GM23338 (cell line): ENCODE measurements at regions not wholly inside any gene's neighbourhood (a gene's known extent, or its start where the extent isn't known, plus 50 kb on each side); places are given as distances from the start of the nearest gene placed in this dataset.

Experiments
- ATAC-seq: fragments of 200-7000 bp; cut with Tn5 transposase; 3 replicates; pipeline ENCODE4 v1.9.1; 2020
- DNase-seq: peaks from one replicate; pipeline ENCODE4 v3.0.0-alpha.2; 2015; ENCODE audit warnings: low spot score
- H2AFZ ChIP-seq: fragments of 200-600 bp; sonication (generic); 2 replicates; pipeline ENCODE4 v1.8.0; 2016; ENCODE audit warnings: antibody characterized with exemption, mild to moderate bottlenecking, moderate library complexity
- H3F3A ChIP-seq: fragments of 200-600 bp; sonication (generic); replicated peaks from 2 replicates; pipeline ENCODE4 v1.8.0; 2017; ENCODE audit warnings: antibody characterized with exemption, mixed run types, low read depth
- H3K27ac ChIP-seq: fragments of 200-600 bp; sonication (generic); 2 replicates; pipeline ENCODE4 v1.6.1; 2016; ENCODE audit warnings: low read depth
- H3K27me3 ChIP-seq: fragments of 200-600 bp; sonication (generic); 2 replicates; pipeline ENCODE4 v1.8.0; 2016; ENCODE audit warnings: mild to moderate bottlenecking, mixed run types, moderate library complexity; ENCODE audit not compliant: insufficient read depth
- H3K36me3 ChIP-seq: fragments of 200-600 bp; sonication (generic); 2 replicates; pipeline ENCODE4 v1.8.0; 2016; ENCODE audit warnings: mild to moderate bottlenecking; ENCODE audit not compliant: insufficient read depth
- H3K4me1 ChIP-seq: fragments of 200-600 bp; sonication (generic); 2 replicates; pipeline ENCODE4 v1.8.0; 2016; ENCODE audit warnings: mild to moderate bottlenecking, moderate library complexity; ENCODE audit not compliant: insufficient read depth
- H3K4me2 ChIP-seq: fragments of 200-600 bp; sonication (generic); 2 replicates; pipeline ENCODE4 v1.7.1; 2017; ENCODE audit warnings: mixed run types
- H3K4me3 ChIP-seq: fragments of 200-600 bp; sonication (generic); 2 replicates; pipeline ENCODE4 v1.6.1; 2016; ENCODE audit warnings: mixed run types
- H3K79me2 ChIP-seq: fragments of 200-600 bp; sonication (generic); replicated peaks from 2 replicates; pipeline ENCODE4 v1.8.0; 2017; ENCODE audit warnings: mild to moderate bottlenecking; ENCODE audit not compliant: insufficient read depth
- H3K9me2 ChIP-seq: fragments of 200-600 bp; sonication (generic); 2 replicates; pipeline ENCODE4 v1.8.0; 2017; ENCODE audit not compliant: insufficient read depth
- H4K20me1 ChIP-seq: fragments of 200-600 bp; sonication (generic); replicated peaks from 2 replicates; pipeline ENCODE4 v1.8.0; 2017; ENCODE audit warnings: mild to moderate bottlenecking; ENCODE audit not compliant: insufficient read depth
- H3K27ac Mint-ChIP-seq: 2 replicates; pipeline ENCODE4 v1.8.0; 2020; ENCODE audit warnings: inconsistent platforms, mild to moderate bottlenecking, moderate library complexity, mixed read lengths
- H3K27me3 Mint-ChIP-seq: 3 replicates; pipeline ENCODE4 v1.8.0; 2022; ENCODE audit warnings: low read depth, mild to moderate bottlenecking, moderate library complexity, mixed read lengths, inconsistent platforms; ENCODE audit not compliant: insufficient read depth, poor library complexity
- H3K36me3 Mint-ChIP-seq: 3 replicates; pipeline ENCODE4 v1.8.0; 2021; ENCODE audit warnings: low read depth, mild to moderate bottlenecking, inconsistent platforms, moderate library complexity, mixed read lengths
- H3K4me1 Mint-ChIP-seq: 3 replicates; pipeline ENCODE4 v1.8.0; 2020; ENCODE audit warnings: mild to moderate bottlenecking, inconsistent platforms, mixed read lengths
- H3K4me3 Mint-ChIP-seq: 3 replicates; pipeline ENCODE4 v1.8.0; 2021; ENCODE audit warnings: moderate library complexity, mild to moderate bottlenecking, inconsistent platforms, mixed read lengths
- H3K9me3 Mint-ChIP-seq: 3 replicates; pipeline ENCODE4 v1.8.0; 2020; ENCODE audit warnings: moderate library complexity, mild to moderate bottlenecking, inconsistent platforms, mixed read lengths
- EZH2 ChIP-seq: fragments of 200-600 bp; sonication (generic); IDR thresholded peaks from one replicate; pipeline ENCODE4 v1.8.0; 2017; ENCODE audit warnings: antibody characterized with exemption, mild to moderate bottlenecking, low read depth; ENCODE audit not compliant: unreplicated experiment
- POLR2AphosphoS5 ChIP-seq: IDR thresholded peaks from 2 replicates; pipeline ENCODE4 v1.6.1; 2016; ENCODE audit warnings: antibody characterized with exemption, low read depth
- STAT1 ChIP-seq: IDR thresholded peaks from one replicate; pipeline ENCODE4 v1.6.1; 2016; ENCODE audit warnings: antibody characterized with exemption; ENCODE audit not compliant: unreplicated experiment
- ZNF462 ChIP-seq: fragments of 250-450 bp; sonication (Bioruptor Pico); IDR thresholded peaks from 2 replicates; pipeline ENCODE4 v1.5.0; 2020; ENCODE audit warnings: mild to moderate bottlenecking, moderate library complexity

DNA sequence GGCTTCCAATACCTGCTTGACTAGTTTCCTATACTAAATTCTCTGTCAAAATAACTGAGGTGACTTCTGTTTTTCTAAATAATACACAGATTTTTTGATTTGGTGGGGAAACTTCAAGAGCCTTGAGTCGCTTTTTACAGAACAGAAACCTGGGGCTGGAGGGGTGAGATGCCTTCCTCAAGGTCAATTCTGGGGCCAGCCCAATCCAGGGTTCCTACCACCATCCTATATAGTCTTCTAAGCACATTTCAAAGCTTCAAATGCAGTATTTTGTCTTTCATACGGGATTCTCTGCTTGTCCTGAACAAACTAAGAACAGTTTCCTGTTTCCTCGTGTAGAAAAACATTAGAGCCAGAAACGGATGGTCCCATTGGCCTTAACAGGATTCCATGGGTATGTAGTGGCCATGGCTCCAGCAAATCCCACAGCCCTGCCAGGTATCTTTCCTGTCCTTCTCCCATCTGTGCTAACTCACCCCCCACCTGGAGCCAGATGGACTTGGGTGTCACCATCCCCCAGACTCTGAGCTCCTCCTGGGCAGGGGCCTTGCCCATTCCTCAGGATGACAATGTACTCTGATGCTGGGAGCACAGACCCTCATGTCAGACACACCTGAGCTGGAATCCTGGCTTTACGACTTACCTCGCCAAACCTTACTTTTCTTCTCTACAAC is 146.9 kb downstream of the KLF13 start:
- Histone ChIP-seq H3K27ac (no peak overlapping the region), H2AFZ (0 out of 2 replicates have a peak overlapping the region, but pooled peaks have one; percentile 52), H3K9me2 (peaks cover 6% of the 10 kb centered on the region; the same call in 1 of the 2 replicates), H3K36me3 (no peaks in the 10 kb centered on the region), H3K4me2 (no peak overlapping the region), H4K20me1 (no peaks in the 10 kb centered on the region), H3K79me2 (no peaks in the 10 kb centered on the region), H3K4me1 (no peaks in the 10 kb centered on the region), H3F3A (no peaks in the 10 kb centered on the region), H3K4me3 (no peak overlapping the region), H3K27me3 (no peaks in the 10 kb centered on the region)
- H3K9me3 Mint-ChIP-seq = no peaks in the 10 kb centered on the region
- peaks cover 10% of the 10 kb centered on the region for H3K27me3 Mint-ChIP-seq
- H3K36me3 Mint-ChIP-seq = no peaks in the 10 kb centered on the region
- no peak for TF ChIP-seq POLR2AphosphoS5
- ATAC-seq (no peak), DNase-seq (no peak)
- no peak overlapping the region for H3K4me3 Mint-ChIP-seq
- no peak overlapping the region for H3K27ac Mint-ChIP-seq
- H3K4me1 Mint-ChIP-seq = peaks cover 6% of the 10 kb centered on the region

GRCh38 chr15:31474059-31474868 is 147.6 kb downstream of the KLF13 start:
- Mint-ChIP-seq H3K27me3 (peaks cover 10% of the 10 kb centered on the region), H3K27ac (no peak overlapping the region), H3K4me1 (peaks cover 6% of the 10 kb centered on the region), H3K36me3 (no peaks in the 10 kb centered on the region), H3K4me3 (no peak overlapping the region), H3K9me3 (no peaks in the 10 kb centered on the region)
- H3F3A ChIP-seq = no peaks in the 10 kb centered on the region
- no peak for ATAC-seq
- H3K27me3 ChIP-seq = no peaks in the 10 kb centered on the region
- no peaks in the 10 kb centered on the region for H3K79me2 ChIP-seq
- no peak overlapping the region for H2AFZ ChIP-seq
- H3K4me3 ChIP-seq = no peak overlapping the region
- no peak overlapping the region for H3K27ac ChIP-seq
- H3K9me2 ChIP-seq = peaks cover 6% of the 10 kb centered on the region; the same call in 1 of the 2 replicates
- no peak overlapping the region for H3K4me2 ChIP-seq
- no peaks in the 10 kb centered on the region for H3K4me1 ChIP-seq
- H3K36me3 ChIP-seq = no peaks in the 10 kb centered on the region
- TF ChIP-seq ZNF462 (CRISPR knock-in tag) (no peak), POLR2AphosphoS5 (no peak), EZH2 (no peak), STAT1 (no peak)
- no peak for DNase-seq
- H4K20me1 ChIP-seq = no peaks in the 10 kb centered on the region
